ENCODE measurements at regions not wholly inside any gene's neighbourhood (a gene's known extent, or its start where the extent isn't known, plus 50 kb on each side); places are given as distances from the start of the nearest gene placed in this dataset.

DNA sequence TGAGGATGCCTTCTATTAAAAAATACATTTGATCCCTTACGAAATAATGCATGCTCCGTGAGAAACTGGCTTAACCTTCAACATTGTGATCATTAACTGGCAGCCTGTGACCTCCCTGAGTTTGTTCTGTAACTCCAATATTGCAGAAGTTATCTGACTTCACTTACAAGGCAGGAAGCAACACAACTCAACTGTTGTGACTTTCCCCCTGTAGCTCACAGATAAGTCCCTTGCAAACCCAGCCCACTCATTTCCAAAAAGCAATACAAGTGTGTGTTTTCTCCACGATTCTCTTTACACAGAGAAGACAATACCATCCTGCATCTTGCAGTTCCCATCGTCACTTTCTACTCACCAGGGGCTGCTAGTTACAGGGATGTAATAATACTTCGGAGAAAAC lies 304.7 kb upstream of the TMEM132C start:
- TF ChIP-seq POLR2A (IDR thresholded peaks at IDR 0.05), result no peak
- TF ChIP-seq, protein P1, sequence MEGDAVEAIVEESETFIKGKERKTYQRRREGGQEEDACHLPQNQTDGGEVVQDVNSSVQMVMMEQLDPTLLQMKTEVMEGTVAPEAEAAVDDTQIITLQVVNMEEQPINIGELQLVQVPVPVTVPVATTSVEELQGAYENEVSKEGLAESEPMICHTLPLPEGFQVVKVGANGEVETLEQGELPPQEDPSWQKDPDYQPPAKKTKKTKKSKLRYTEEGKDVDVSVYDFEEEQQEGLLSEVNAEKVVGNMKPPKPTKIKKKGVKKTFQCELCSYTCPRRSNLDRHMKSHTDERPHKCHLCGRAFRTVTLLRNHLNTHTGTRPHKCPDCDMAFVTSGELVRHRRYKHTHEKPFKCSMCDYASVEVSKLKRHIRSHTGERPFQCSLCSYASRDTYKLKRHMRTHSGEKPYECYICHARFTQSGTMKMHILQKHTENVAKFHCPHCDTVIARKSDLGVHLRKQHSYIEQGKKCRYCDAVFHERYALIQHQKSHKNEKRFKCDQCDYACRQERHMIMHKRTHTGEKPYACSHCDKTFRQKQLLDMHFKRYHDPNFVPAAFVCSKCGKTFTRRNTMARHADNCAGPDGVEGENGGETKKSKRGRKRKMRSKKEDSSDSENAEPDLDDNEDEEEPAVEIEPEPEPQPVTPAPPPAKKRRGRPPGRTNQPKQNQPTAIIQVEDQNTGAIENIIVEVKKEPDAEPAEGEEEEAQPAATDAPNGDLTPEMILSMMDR (IDR thresholded peaks at IDR 0.05), result no peak
